H1 (cell line): ENCODE measurements at regions not wholly inside any gene's neighbourhood (a gene's known extent, or its start where the extent isn't known, plus 50 kb on each side); places are given as distances from the start of the nearest gene placed in this dataset.
"Not testable (repeated sequence)": the region's sequence is repeated elsewhere in the genome, so short reads cannot be mapped to it uniquely, and the experiment has no call there.

Source experiments
- CTCF ChIA-PET: fragments of 300-600 bp; sonication (Branson Sonifier 250); formaldehyde crosslinking; loops from one replicate; lab custom pipeline; 2021; ENCODE audit not compliant: partially characterized antibody; lab: Charles Lee
- POLR2A ChIA-PET: fragments of 300-600 bp; sonication (Branson Sonifier 250); formaldehyde crosslinking; loops from one replicate; lab custom pipeline; 2021; ENCODE audit warnings: inconsistent platforms; ENCODE audit not compliant: partially characterized antibody; lab: Charles Lee
- DNase-seq, 2 experiments: peaks; one replicate each; pipeline versions ENCODE4 v3.0.0 to v3.0.0-alpha.2; 2010 to 2022; ENCODE audit warnings: low spot score in 2 of 2, low read depth in 1 of 2, mixed read lengths in 1 of 2
- FAIRE-seq: peaks from 2 replicates; lab custom pipeline; 2011; peaks lifted over from hg19 to GRCh38; lab: Jason Lieb, UNC
- H2AFZ ChIP-seq: 2 replicates; pipeline ENCODE4 v1.8.1; 2012; ENCODE audit warnings: low read length, inconsistent platforms
- H2AK5ac ChIP-seq: 2 replicates; pipeline ENCODE4 v1.6.1; 2013; ENCODE audit warnings: low read depth, low read length
- H2BK120ac ChIP-seq: replicated peaks from 2 replicates; pipeline ENCODE3; 2013; ENCODE audit warnings: low read depth, low read length, inconsistent platforms
- H2BK12ac ChIP-seq: 2 replicates; pipeline ENCODE4 v1.6.1; 2013; ENCODE audit warnings: low read depth, low read length
- H2BK15ac ChIP-seq: 2 replicates; pipeline ENCODE4 v1.6.1; 2013; ENCODE audit warnings: low read length
- H2BK20ac ChIP-seq: 2 replicates; pipeline ENCODE4 v1.6.1; 2013; ENCODE audit warnings: low read length
- H2BK5ac ChIP-seq: 2 replicates; pipeline ENCODE4 v1.6.1; 2013; ENCODE audit warnings: low read depth, low read length
- H3K14ac ChIP-seq: 2 replicates; pipeline ENCODE4 v1.6.1; 2013; ENCODE audit warnings: inconsistent platforms; ENCODE audit not compliant: insufficient read length
- H3K18ac ChIP-seq: 2 replicates; pipeline ENCODE4 v1.6.1; 2013; ENCODE audit warnings: low read length; ENCODE audit errors: extremely low read depth
- H3K23ac ChIP-seq: 2 replicates; pipeline ENCODE4 v1.6.1; 2013; ENCODE audit warnings: inconsistent platforms; ENCODE audit not compliant: insufficient read length
- H3K23me2 ChIP-seq: 2 replicates; pipeline ENCODE4 v1.6.1; 2013; ENCODE audit warnings: low read depth, low read length
- H3K27ac ChIP-seq: 2 replicates; pipeline ENCODE4 v1.6.1; 2011; ENCODE audit warnings: low read depth, low read length, inconsistent platforms
- H3K27me3 ChIP-seq, 4 experiments: replicated peaks in 1 of 4; 1 replicate in 1 of 4; 2 replicates in 3 of 4; pipeline versions ENCODE4 v1.6.1 to v1.8.1; 2011 to 2013; ENCODE audit warnings: low read length in 3 of 4, mild to moderate bottlenecking in 3 of 4, inconsistent platforms in 2 of 4, mixed read lengths in 2 of 4, moderate library complexity in 1 of 4; ENCODE audit not compliant: control insufficient read depth in 3 of 4, insufficient read depth in 3 of 4; ENCODE audit errors: extremely low read depth in 1 of 4
- H3K36me3 ChIP-seq, 4 experiments: 2 replicates each; pipeline versions ENCODE4 v1.6.1 to v1.8.1; 2011 to 2013; ENCODE audit warnings: mild to moderate bottlenecking in 4 of 4, low read length in 3 of 4, moderate library complexity in 2 of 4, control low read depth in 1 of 4, inconsistent platforms in 1 of 4; ENCODE audit not compliant: insufficient read depth in 4 of 4, control insufficient read depth in 2 of 4
- H3K4ac ChIP-seq: replicated peaks from 2 replicates; pipeline ENCODE3; 2013; ENCODE audit warnings: low read length, low read depth, mixed read lengths, inconsistent platforms; ENCODE audit not compliant: insufficient read length
- H3K4me1 ChIP-seq, 4 experiments: replicated peaks in 1 of 4; 1 replicate in 1 of 4; 2 replicates in 3 of 4; pipeline versions ENCODE4 v1.6.1 to v1.8.1; 2011 to 2013; ENCODE audit warnings: low read length in 3 of 4, inconsistent platforms in 2 of 4, mixed read lengths in 1 of 4; ENCODE audit not compliant: insufficient read depth in 4 of 4, control insufficient read depth in 3 of 4
- H3K4me2 ChIP-seq, 2 experiments: 2 replicates each; pipeline versions ENCODE4 v1.6.1 to v1.8.1; 2011 to 2013; ENCODE audit warnings: low read depth in 2 of 2, low read length in 2 of 2, control low read depth in 1 of 2, inconsistent platforms in 1 of 2, mild to moderate bottlenecking in 1 of 2; ENCODE audit not compliant: insufficient read depth in 1 of 2
- H3K4me3 ChIP-seq, 4 experiments: fragments of 200-600, 300-600 bp in 1 of 4; sonication (generic), shearing (Covaris generic), sonication (Bioruptor Twin) in 1 of 4; 2 replicates each; pipeline versions ENCODE4 v1.5.1 to v1.8.1; 2011 to 2016; ENCODE audit warnings: low read length in 4 of 4, low read depth in 3 of 4, control low read depth in 2 of 4, inconsistent platforms in 2 of 4, mild to moderate bottlenecking in 2 of 4, mixed read lengths in 1 of 4, moderate library complexity in 1 of 4; ENCODE audit not compliant: insufficient read depth in 2 of 4; ENCODE audit errors: extremely low read depth in 1 of 4
- H3K56ac ChIP-seq: replicated peaks from 2 replicates; pipeline ENCODE3; 2013; ENCODE audit warnings: low read depth, mild to moderate bottlenecking, mixed read lengths, low read length, inconsistent platforms; ENCODE audit not compliant: insufficient read length
- H3K79me1 ChIP-seq: 2 replicates; pipeline ENCODE4 v1.6.1; 2013; ENCODE audit warnings: low read depth, low read length, control low read depth
- H3K79me2 ChIP-seq, 2 experiments: 2 replicates each; pipeline versions ENCODE4 v1.6.1 to v1.8.1; 2012 to 2013; ENCODE audit warnings: low read length in 2 of 2, mild to moderate bottlenecking in 2 of 2, inconsistent platforms in 1 of 2; ENCODE audit not compliant: insufficient read depth in 2 of 2, control insufficient read depth in 1 of 2
- H3K9ac ChIP-seq, 4 experiments: replicated peaks in 1 of 4; 1 replicate in 1 of 4; 2 replicates in 3 of 4; pipeline versions ENCODE4 v1.6.1 to v1.8.1; 2011 to 2013; ENCODE audit warnings: low read depth in 3 of 4, low read length in 3 of 4, control low read depth in 2 of 4, mild to moderate bottlenecking in 2 of 4, moderate library complexity in 2 of 4, inconsistent platforms in 1 of 4; ENCODE audit errors: extremely low read depth in 1 of 4
- H3K9me3 ChIP-seq, 2 experiments: 2 replicates each; pipeline versions ENCODE4 v1.6.1 to v1.8.1; 2012 to 2013; ENCODE audit warnings: mild to moderate bottlenecking in 2 of 2, moderate library complexity in 2 of 2, control low read depth in 1 of 2, inconsistent platforms in 1 of 2, low read depth in 1 of 2, low read length in 1 of 2, mixed read lengths in 1 of 2; ENCODE audit not compliant: insufficient read depth in 2 of 2
- H4K20me1 ChIP-seq, 2 experiments: replicated peaks in 1 of 2; 2 replicates each; pipeline versions ENCODE3 to v1.8.1; 2011 to 2013; ENCODE audit warnings: inconsistent platforms in 2 of 2, low read length in 2 of 2, mild to moderate bottlenecking in 1 of 2; ENCODE audit not compliant: insufficient read depth in 2 of 2, control insufficient read depth in 1 of 2
- H4K5ac ChIP-seq: 2 replicates; pipeline ENCODE4 v1.6.1; 2013; ENCODE audit warnings: low read length, low read depth, mixed read lengths, inconsistent platforms; ENCODE audit not compliant: insufficient read length
- H4K8ac ChIP-seq: 2 replicates; pipeline ENCODE4 v1.8.0; 2013; ENCODE audit warnings: mild to moderate bottlenecking, moderate library complexity, low read length, inconsistent platforms; ENCODE audit not compliant: insufficient read depth; ENCODE audit errors: extremely low read depth
- H4K91ac ChIP-seq: replicated peaks from 2 replicates; pipeline ENCODE3; 2013; ENCODE audit warnings: low read length, mixed read lengths, inconsistent platforms; ENCODE audit not compliant: insufficient read length
- CEBPB ChIP-seq: IDR thresholded peaks from 2 replicates; pipeline ENCODE4 v1.6.1; 2012; ENCODE audit warnings: low read depth, low read length
- EZH2 ChIP-seq: fragments of 200-600 bp; sonication (generic); IDR thresholded peaks from 2 replicates; pipeline ENCODE4 v1.7.1; 2012; ENCODE audit warnings: low read depth, mild to moderate bottlenecking, moderate library complexity, low read length, inconsistent platforms; ENCODE audit not compliant: severe bottlenecking
- SIN3A ChIP-seq, 2 experiments: IDR thresholded peaks in 1 of 2; conservative IDR thresholded peaks in 1 of 2; 2 replicates each; pipeline ENCODE4 v1.6.1; 2011 to 2012; ENCODE audit warnings: low read length in 2 of 2, improper control_type of control experiment in 1 of 2, low read depth in 1 of 2, mild to moderate bottlenecking in 1 of 2
- WGBS, 2 experiments: shearing (Covaris generic) in 1 of 2; methylation state at CpG; one replicate each; pipeline versions ENCODE4 v1.1.6 to v1.1.7; 2013 to 2015; ENCODE audit warnings: low lambda C conversion rate in 2 of 2, mixed read lengths in 2 of 2, inconsistent platforms in 1 of 2, low coverage in 1 of 2, missing lambda C conversion rate in 1 of 2; ENCODE audit not compliant: insufficient replicate concordance in 2 of 2, insufficient coverage in 1 of 2, insufficient read length in 1 of 2; ENCODE audit errors: extremely low coverage in 1 of 2, missing lambda C conversion rate in 1 of 2; 5-methylcytosine and 5-hydroxymethylcytosine counted together

DNA sequence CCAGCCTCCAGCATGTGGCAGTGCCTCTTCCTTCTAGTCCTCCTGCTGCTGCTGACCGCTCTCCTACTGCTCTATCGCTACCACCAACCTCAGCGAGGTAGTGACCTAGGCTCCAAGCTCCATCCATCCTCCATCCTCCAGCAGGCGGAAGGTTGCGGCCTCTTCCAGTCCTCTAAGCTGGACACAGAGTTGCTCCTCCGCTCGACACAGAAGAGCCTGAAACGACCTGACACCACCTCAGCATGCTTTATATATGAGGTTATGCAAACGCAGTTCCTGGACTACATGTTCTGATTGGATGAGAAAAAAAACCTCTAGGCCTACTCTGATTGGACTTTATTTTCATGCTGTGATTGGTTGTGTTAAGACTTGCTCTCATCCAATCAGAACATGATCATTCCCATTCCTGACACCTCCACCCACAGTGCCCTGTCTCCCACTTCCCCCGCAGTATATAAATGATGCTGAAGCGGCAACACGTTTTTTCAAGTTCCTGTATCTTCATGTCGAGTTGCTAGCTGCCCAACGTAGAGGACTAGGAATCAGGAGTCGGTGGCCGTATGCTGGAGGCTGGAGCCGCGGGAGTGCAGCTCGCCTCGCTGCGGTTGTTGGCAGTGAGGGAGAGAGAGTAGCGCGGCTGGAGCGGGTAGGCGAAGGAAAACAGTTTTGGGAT, 398.1 kb downstream of the KCNJ18 start (continued):
- TF ChIP-seq CEBPB = no peak
- TF ChIP-seq EZH2 = no peak
- TF ChIP-seq SIN3A (conservative IDR thresholded peaks at IDR 0.05 in 1 of 2, IDR thresholded peaks at IDR 0.05 in 1 of 2; ENCODE audit: low read depth in 1 of 2, low read length in 2 of 2) = no peak

DNA sequence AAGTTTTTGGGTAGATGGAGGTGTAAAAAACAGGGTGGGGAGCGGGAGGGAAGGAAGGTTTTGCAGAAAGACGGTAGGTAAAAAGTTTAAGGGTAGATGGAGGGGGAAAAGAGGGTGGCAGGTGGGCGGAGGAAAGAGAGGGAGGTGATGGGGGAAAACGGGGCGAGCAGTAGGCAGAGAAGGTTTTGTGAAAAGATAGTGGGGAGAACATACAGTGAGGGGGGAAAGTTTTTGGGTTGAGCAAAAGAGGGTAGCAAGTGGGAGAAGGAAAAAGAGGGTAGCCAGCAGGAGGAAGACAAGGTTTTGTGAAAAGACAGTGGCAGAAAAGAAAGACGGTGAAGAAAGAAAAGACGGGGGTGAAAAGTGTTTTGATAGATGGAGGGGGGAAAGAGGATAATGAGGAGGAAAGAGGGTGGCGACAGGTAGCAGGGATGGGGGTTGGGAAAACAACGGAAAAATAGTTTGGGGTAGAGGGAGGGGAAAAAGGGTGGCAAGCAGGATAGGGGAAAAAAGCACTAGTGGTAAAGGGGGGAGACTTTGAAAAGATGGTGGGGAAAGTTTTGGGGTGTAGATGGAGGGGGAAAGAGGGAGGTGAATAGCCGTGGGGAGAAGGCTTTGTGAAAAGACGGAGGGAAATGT, 398.8 kb downstream of the KCNJ18 start:
- H3K27me3 ChIP-seq, H3K4me2 ChIP-seq, H3K79me2 ChIP-seq, H4K5ac ChIP-seq, H3K18ac ChIP-seq, H3K27ac ChIP-seq, H3K4me1 ChIP-seq, H2AFZ ChIP-seq, H3K23ac ChIP-seq, H3K4ac ChIP-seq, H2BK15ac ChIP-seq, H3K23me2 ChIP-seq, H2BK12ac ChIP-seq, H3K14ac ChIP-seq, H2AK5ac ChIP-seq, H4K20me1 ChIP-seq, H4K91ac ChIP-seq, DNase-seq, H3K79me1 ChIP-seq, FAIRE-seq, H2BK20ac ChIP-seq, POLR2A ChIA-PET, H3K36me3 ChIP-seq, H2BK5ac ChIP-seq, H4K8ac ChIP-seq, CTCF ChIA-PET, H3K56ac ChIP-seq, H2BK120ac ChIP-seq: not testable (repeated sequence)
- Histone ChIP-seq H3K4me3 (peak overlapping the region; percentile 21 to 59 (median 45); a peak in 5 of 8 replicates), H3K9ac (peak overlapping the region in 1 of 4 experiments; percentile 66; a peak in 2 of 7 replicates), H3K9me3 (peaks cover 0 to 26% of the 10 kb centered on the region in 2 experiments; a peak in 2 of 4 replicates)
- 69 to 98% methylated on average over 4 to 10 of the region's 11 CpGs for WGBS, 2 experiments
